Tibial nerve (tissue), 4 donors: ENCODE measurements at regions not wholly inside any gene's neighbourhood (a gene's known extent, or its start where the extent isn't known, plus 50 kb on each side); places are given as distances from the start of the nearest gene placed in this dataset.

Experiments
- DNase-seq, 2 donors: peaks; one replicate each; pipeline ENCODE4 v3.0.0-alpha.2; 2019; ENCODE audit warnings: low spot score in 2 of 2
- H3K27ac ChIP-seq, 4 donors: fragments of 200-600 bp; sonication (generic) in 3 of 4; one replicate each; pipeline ENCODE4 v1.5.1; 2017 to 2019; ENCODE audit warnings: mild to moderate bottlenecking in 1 of 4
- H3K27me3 ChIP-seq, 2 donors: fragments of 200-600 bp; sonication (generic) in 1 of 2; one replicate each; pipeline versions ENCODE4 v1.5.1 to v1.6.0; 2017 to 2019
- H3K36me3 ChIP-seq, 3 donors: fragments of 200-600 bp; sonication (generic); one replicate each; pipeline ENCODE4 v1.5.1; 2018 to 2019
- H3K4me1 ChIP-seq, 4 donors: fragments of 200-600 bp; sonication (generic) in 3 of 4; one replicate each; pipeline ENCODE4 v1.5.1; 2017 to 2019
- H3K4me3 ChIP-seq, 4 donors: fragments of 200-600 bp; sonication (generic) in 3 of 4; one replicate each; pipeline ENCODE4 v1.5.1; 2017 to 2019; ENCODE audit warnings: mild to moderate bottlenecking in 1 of 4, moderate library complexity in 1 of 4
- H3K9me3 ChIP-seq, 4 donors: fragments of 200-600 bp; sonication (generic) in 3 of 4; one replicate each; pipeline ENCODE4 v1.5.1; 2017 to 2019
- CTCF ChIP-seq, 5 experiments: fragments of 200-600 bp in 3 of 5; fragments of 450-650 bp in 2 of 5; sonication (generic) in 3 of 5; IDR thresholded peaks; one replicate each; pipeline ENCODE4 v1.5.1; 2016 to 2019; ENCODE audit warnings: antibody characterized with exemption in 5 of 5, mild to moderate bottlenecking in 3 of 5, moderate library complexity in 2 of 5
- EP300 ChIP-seq, 2 donors: sonication (generic); formaldehyde crosslinking; IDR thresholded peaks; one replicate each; pipeline ENCODE4 v1.6.1; 2017; ENCODE audit warnings: antibody characterized with exemption in 2 of 2, mild to moderate bottlenecking in 1 of 2
- POLR2A ChIP-seq, 2 donors: fragments of 450-650 bp; IDR thresholded peaks; one replicate each; pipeline ENCODE4 v1.6.1; 2017; ENCODE audit warnings: antibody characterized with exemption in 2 of 2, mild to moderate bottlenecking in 2 of 2, moderate library complexity in 2 of 2
- WGBS, 2 donors: methylation state at CpG; one replicate each; pipeline ENCODE4 v1.1.5; 2018; 5-methylcytosine and 5-hydroxymethylcytosine counted together

- 52 to 58% methylated on average over 3 of the region's 3 CpGs for WGBS, 2 donors
- no peaks in the 10 kb centered on the region for H3K27me3 ChIP-seq
- DNase-seq, result no peak
- TF ChIP-seq CTCF (IDR thresholded peaks at IDR 0.05) (no peak), EP300 (IDR thresholded peaks at IDR 0.05) (no peak), POLR2A (IDR thresholded peaks at IDR 0.05) (no peak)
- H3K36me3 ChIP-seq, result no peaks in the 10 kb centered on the region
- no peak overlapping the region for H3K4me3 ChIP-seq
- no peak overlapping the region for H3K27ac ChIP-seq
- peaks cover 0 to 34% (median 0%) of the 10 kb centered on the region in 4 donors for H3K4me1 ChIP-seq
- H3K9me3 ChIP-seq, result no peaks in the 10 kb centered on the region
Observed at GRCh38 chr2:52880872-52881271, 886.7 kb upstream of the CHAC2 start.

- Histone ChIP-seq H3K4me3 (no peak overlapping the region), H3K27me3 (no peaks in the 10 kb centered on the region), H3K9me3 (no peaks in the 10 kb centered on the region), H3K36me3 (no peaks in the 10 kb centered on the region), H3K4me1 (peaks cover 0 to 24% (median 0%) of the 10 kb centered on the region in 4 donors), H3K27ac (no peak overlapping the region)
- 64 to 66% methylated on average over 4 of the region's 4 CpGs for WGBS, 2 donors
- TF ChIP-seq EP300 (IDR thresholded peaks at IDR 0.05), result no peak
- TF ChIP-seq CTCF (IDR thresholded peaks at IDR 0.05), result no peak
- TF ChIP-seq POLR2A (IDR thresholded peaks at IDR 0.05), result no peak
- no peak for DNase-seq
Observed at GRCh38 chr2:52879561-52879960, 888.0 kb upstream of the CHAC2 start.

- Histone ChIP-seq H3K4me3 (no peak overlapping the region), H3K9me3 (no peaks in the 10 kb centered on the region), H3K27me3 (no peaks in the 10 kb centered on the region), H3K27ac (no peak overlapping the region), H3K36me3 (no peaks in the 10 kb centered on the region), H3K4me1 (peaks cover 0 to 12% (median 0%) of the 10 kb centered on the region in 4 donors)
- 81 to 91% methylated on average over 1 of the region's 1 CpG for WGBS, 2 donors
- DNase-seq, result no peak
- TF ChIP-seq POLR2A (IDR thresholded peaks at IDR 0.05), result no peak
- TF ChIP-seq EP300 (IDR thresholded peaks at IDR 0.05), result no peak
- no peak for TF ChIP-seq CTCF (IDR thresholded peaks at IDR 0.05)
Observed at GRCh38 chr2:52877703-52878102, 889.9 kb upstream of the CHAC2 start.

- no peak overlapping the region for H3K4me3 ChIP-seq
- no peak for TF ChIP-seq CTCF (IDR thresholded peaks at IDR 0.05)
- TF ChIP-seq EP300 (IDR thresholded peaks at IDR 0.05), result no peak
- TF ChIP-seq POLR2A (IDR thresholded peaks at IDR 0.05), result no peak
- no peaks in the 10 kb centered on the region for H3K9me3 ChIP-seq
- no peaks in the 10 kb centered on the region for H3K27me3 ChIP-seq
- no peaks in the 10 kb centered on the region for H3K36me3 ChIP-seq
- H3K4me1 ChIP-seq, result no peaks in the 10 kb centered on the region
- WGBS, 2 donors, result 81 to 84% methylated on average over 6 of the region's 6 CpGs
- DNase-seq, result no peak
- H3K27ac ChIP-seq, result no peak overlapping the region
Observed at GRCh38 chr2:52874466-52875106, 893.0 kb upstream of the CHAC2 start.

GRCh38 chr2:52862801-52863200 lies 904.8 kb upstream of the CHAC2 start:
- 64 to 68% methylated on average over 3 of the region's 3 CpGs for WGBS, 2 donors
- DNase-seq, result no peak
- H3K9me3 ChIP-seq, result no peaks in the 10 kb centered on the region
- no peaks in the 10 kb centered on the region for H3K27me3 ChIP-seq
- H3K36me3 ChIP-seq, result no peaks in the 10 kb centered on the region
- TF ChIP-seq EP300 (IDR thresholded peaks at IDR 0.05) (no peak), POLR2A (IDR thresholded peaks at IDR 0.05) (no peak), CTCF (IDR thresholded peaks at IDR 0.05) (no peak)
- no peaks in the 10 kb centered on the region for H3K4me1 ChIP-seq
- no peak overlapping the region for H3K27ac ChIP-seq
- no peak overlapping the region for H3K4me3 ChIP-seq
